ENCODE measurements at regions not wholly inside any gene's neighbourhood (a gene's known extent, or its start where the extent isn't known, plus 50 kb on each side); places are given as distances from the start of the nearest gene placed in this dataset.

DNA sequence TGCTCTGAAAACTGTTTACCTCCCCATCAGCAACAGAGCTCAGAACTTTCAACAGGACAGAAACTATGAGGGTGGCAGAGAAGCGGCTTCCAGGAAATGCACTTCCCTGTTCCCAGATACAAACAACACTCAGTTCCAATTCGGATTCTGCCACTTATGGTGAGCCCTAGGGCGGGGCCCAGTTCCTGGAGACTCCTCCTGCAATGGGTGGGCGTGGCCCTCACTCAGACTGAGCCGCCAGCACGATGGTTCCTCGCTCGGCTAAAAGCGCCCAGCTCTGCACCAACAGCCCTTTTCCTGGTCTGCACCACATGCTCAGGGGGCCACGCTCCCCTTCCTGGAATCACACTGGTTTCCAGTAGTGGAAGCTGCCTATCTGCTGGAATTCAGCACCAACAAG, 314.1 kb downstream of the CTTN start:
- no peak for DNase-seq

DNA sequence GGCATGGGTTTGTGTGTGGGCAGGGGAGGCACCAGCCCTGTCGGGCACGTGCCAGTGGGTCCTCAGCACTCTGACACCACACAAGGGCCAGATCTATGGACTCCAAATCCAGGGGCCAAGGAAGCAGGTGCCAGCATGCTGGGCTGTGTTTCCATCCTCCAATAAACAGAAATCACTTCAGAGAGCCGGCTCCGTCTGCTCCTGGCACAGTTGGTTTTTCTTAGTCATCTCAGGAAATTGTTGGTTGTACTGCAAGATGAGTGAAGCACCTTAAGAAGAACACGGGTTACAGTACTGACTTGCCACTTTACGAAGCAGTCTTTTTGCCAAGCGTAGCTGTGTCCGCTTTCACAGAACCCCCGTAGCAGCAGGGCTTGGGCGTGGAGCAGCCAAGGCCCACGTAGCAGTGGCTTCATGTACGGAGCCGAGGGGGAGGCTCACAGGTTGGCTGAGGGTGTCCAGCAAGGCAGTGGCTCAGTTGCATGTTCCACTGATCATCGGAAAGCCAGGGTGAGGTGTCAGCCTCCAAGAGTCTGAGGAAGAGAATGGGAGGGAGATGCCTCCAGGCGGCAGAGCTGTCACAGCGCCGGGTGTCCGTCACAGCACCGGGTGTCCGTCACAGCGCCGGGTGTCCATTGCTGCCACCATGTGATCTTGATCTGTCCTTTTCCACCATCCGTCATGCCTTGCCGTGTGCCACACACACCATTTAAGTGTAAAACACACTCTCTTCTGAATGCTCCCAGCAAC, 314.9 kb downstream of the CTTN start:
- no peak for DNase-seq

DNA sequence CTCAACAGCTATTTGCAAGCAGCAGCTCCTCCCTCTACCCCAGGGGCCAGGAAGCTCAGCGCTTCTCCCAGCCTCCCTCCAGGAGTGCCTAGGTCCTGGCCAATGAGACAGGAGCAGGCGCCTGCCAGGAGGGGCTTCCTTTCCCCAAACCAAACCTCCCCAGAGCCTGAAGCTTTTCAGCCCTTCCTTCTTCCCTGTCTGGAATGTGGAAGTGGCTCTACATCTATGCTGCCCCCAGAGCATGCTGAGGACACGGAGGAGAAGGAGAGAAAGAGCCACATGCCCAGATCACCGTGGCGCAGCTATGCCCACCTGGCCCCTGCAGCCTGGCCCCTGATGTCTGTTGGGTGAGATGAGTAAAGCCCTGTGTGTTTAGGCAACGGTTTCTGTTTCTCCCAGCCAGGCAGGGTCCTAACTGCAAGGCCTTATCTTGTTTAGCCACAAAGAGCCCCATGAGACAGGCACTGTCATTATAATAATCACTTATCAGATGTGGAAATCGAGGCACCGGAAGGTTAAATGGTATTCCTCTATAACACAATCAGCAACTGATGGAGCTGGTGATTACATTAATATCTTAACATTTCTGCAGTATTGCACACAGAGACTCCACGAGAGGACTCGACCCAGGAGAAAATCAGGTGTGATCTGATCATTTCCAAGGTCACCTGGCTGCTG, 315.8 kb downstream of the CTTN start:
- DNase-seq = no peak

DNA sequence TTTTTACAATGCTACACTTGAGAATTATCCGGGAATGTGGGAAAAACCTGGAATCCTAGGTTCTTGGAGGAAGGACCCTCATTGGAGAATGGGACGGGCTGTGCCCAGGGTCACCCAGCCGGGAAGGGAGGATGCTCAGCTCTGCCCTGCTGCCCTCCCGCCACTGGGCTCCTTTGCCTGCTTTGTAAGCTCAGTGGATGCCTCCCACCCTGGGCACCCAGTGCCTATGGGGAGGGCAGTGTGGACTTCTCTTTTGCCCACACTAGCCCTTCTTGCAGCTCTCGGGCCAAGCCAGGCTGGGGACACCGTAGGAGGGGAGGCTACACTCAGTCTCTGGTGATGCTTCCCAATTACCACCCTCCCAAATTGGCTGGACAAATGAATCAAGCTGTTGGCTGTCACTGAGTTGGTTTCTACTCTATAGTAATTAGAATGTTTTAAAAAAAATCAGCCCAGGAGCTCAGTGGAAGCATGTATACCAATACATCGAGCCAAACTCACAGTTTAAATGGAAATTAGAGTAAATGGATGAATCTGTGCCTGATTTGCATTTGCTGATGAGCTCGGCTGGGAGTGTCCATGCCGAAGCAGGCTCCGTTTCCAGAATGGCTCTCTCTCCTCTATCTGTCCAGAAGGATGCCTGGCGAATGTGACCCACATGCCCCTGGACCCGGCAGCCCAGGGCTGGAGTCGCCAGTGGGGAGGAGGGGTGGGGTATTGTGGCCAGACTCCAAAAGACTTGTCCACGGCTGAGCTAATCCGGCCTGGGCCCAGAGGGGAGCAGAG, 317.0 kb downstream of the CTTN start:
- no peak for DNase-seq

- no peak for DNase-seq
Observed at GRCh38 chr11:70716216-70716615, 317.9 kb downstream of the CTTN start.

- no peak for DNase-seq
Observed at GRCh38 chr11:70716986-70717775, 318.9 kb downstream of the CTTN start.

GRCh38 chr11:70717936-70718595, 319.7 kb downstream of the CTTN start:
- DNase-seq = peak; percentile 5

DNA sequence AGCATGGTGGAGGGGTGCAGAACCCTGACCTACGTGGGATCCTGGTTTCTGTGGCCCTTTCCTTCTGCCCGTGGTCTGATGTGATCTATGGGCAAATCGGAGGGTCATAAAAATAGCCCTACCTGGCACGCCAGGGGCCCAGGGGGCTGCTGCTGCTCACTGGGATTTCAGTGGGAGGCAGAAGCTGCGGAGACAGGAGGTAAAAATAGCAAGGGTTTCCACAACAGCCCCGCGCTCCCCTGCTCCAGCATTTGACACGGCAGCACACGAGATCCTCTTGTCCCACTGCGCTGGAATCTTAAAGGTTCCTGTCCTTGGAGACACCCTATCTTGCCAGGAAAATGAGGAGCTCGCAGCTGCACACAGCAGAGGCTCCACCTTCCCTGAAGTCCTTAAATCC, 321.2 kb downstream of the CTTN start:
- no peak for DNase-seq

DNA sequence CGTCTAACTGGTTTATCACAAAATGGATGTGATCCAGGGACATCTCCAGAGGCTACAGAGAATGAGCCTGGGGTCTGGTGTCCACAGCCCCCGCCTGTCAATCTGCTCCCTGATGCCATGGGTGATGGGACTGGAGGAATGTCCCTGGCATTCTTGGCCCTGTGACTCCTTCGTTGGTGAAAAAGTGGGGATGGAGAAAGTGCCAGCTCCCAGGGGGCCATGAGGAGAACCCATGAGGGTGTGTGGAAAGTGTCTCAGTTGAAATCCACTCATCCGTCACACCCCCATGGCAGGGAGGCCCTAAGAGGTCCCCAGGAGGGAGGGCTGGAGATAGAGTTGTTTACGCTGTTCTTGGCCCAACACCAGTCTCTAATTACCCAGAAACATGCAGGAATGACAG, 322.0 kb downstream of the CTTN start:
- DNase-seq = no peak

- DNase-seq = no peak
Observed at GRCh38 chr11:70721006-70721405, 322.7 kb downstream of the CTTN start.

DNA sequence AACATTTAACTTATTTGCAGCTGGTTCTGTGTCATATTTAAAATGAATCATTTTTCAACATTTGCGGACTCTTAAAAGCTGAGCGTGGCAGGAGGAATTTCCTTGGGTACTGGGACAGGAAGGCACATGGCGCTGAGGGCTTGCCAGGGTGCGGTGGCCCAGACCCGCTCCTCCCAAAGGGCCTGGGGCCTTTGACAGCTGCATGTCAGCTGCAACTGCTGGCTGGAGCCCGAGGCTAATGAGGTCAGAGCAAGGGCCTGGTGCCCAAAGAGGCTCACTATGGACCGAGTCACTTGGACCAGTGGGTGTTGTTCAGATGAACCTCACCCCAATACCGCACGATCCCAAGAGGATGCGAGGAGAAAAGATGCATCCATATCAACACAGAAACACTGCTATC, 326.9 kb downstream of the CTTN start:
- no peak for DNase-seq

DNA sequence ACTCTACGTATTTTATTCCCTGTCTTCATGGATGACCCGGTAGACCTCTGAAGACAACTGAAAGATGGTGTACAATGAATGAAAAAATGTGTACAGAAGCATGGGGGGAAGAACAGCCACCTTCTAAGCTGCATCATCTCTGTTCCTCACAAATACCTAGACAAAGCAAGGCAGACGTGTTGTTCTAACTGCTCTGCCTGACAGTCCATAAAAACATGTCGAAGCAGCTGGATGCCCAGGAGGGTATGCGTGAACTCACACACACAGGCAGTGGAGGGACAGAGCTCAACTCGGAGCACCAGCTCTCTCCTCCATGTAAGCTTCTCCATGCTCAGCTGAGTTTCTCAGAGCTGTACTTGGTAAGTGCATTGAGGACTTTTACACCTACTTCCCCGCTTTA, 327.4 kb downstream of the CTTN start:
- no peak for DNase-seq

DNA sequence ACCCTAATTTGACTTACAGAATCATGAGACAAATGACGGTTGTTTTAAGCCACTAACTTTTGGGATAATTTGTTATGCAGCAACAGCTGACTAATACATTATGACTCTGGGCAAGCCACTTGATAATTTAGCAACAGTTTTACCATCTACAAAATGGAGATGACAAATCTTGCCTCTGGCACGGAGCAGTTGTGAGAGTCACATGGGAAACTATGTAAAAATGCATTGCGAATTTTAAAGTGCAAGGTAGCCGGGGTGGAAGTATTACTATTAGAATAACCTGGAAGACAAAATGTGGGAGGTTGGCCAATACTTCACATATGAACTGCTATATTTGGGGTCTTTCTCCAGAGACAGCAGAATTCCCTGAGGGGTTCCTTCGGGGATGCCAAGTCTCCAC, 328.7 kb downstream of the CTTN start:
- DNase-seq = no peak

DNA sequence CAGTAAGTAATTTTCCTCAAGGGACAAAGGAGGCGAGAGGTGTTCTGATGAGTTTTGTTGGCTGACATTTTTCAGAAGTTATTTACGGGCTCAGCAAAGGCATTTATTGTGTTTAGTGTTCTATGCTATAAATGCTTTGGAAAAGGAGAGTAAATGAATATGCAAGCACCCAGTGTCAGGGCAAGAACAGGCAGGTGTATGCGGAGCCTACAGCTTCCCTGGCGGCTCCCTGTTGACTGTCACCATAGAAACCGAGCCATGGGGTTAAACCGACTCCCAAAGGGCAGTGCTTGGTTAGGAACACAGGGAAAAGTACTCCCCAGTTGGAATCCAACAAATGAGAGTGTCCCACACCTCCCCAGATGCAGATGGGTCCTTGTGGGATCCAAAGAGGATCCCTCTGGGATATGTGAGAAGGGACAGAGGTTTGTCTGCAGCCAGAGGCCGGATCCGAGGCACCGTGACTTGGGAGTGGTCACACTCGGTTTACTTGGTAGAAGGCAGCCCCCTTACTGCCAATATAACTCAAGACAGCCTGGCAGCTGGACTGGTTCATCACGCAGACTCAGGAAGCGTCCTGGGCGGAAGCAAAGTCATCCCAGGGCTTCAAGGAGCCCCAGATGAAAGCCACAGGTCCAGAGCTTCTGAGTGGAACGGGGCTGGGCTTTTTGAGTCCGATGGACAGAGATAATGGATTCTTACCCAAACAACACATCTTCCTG, 329.7 kb downstream of the CTTN start:
- no peak for DNase-seq

DNA sequence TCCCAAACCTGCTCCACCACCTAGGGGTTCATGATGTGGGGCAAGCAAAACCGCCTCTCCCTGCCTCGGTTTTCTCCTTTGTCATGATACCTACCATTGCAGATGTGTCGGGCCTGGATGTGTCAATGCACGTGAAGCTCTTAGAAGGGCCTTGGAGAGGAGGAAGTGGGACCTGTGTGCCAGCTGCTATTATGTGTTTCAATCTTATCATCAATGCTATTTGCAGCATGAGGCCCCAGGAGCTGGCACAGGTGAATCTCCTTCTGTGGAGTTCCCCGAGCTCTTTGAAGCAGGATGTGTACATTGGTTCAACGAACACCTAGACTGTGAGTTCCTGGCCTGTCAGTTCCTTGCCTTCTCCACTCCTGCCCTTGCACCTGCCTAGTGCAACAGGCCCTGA, 331.6 kb downstream of the CTTN start:
- DNase-seq = no peak

DNA sequence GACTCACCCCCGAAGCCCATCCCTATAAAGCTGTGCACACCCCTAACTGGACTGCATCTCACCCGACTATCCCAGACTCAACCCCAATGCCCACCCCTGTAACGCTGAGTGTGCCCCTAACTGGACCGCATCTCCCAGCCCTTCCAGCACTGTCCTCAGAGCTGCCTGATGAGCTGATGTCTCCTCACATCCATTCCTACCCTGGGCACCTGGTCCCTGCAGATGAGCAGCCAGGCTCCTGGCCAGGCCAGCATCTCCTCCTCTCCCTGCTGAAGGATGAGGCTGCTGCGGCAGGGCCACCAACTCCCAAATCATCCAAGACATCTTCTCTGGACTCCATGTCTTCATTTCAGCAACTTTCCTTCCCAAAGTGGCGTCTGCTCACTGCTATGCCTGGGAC, 332.1 kb downstream of the CTTN start:
- no peak for DNase-seq

DNA sequence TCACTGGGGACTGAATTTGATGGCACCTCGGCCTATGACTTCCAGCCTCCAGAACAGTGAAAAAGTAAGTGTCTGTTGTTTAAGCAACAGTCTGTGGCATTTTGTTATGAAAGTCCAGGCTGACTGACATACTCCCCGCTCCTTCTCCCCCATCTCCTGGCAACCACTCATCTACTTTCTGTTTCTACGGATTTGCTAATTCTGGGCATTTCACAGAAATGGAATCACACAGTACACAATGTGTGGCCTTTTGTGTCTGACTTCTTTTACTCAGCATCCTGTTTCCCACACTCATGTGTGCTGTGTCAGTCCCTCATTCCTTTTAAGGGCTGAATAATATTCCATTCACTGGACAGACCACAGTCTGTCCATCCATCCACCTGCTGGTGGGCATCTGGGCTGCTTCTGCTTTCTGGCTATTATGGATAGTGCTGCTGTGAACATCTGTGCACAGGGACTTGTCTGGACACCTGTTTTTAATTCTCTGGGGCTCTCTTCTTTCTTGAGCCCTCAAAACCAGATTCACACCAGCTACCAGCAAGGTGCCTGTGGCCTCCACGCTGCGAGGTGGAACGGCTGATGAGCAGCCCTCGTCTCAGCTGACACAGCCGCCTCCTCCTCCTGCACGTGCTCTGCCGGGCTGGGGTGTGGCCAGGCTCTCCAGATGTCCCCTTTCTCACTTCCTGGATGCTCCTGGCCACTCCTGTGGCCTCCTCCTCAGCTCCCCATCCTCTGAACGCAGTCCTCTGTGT, 333.1 kb downstream of the CTTN start:
- DNase-seq = no peak

DNA sequence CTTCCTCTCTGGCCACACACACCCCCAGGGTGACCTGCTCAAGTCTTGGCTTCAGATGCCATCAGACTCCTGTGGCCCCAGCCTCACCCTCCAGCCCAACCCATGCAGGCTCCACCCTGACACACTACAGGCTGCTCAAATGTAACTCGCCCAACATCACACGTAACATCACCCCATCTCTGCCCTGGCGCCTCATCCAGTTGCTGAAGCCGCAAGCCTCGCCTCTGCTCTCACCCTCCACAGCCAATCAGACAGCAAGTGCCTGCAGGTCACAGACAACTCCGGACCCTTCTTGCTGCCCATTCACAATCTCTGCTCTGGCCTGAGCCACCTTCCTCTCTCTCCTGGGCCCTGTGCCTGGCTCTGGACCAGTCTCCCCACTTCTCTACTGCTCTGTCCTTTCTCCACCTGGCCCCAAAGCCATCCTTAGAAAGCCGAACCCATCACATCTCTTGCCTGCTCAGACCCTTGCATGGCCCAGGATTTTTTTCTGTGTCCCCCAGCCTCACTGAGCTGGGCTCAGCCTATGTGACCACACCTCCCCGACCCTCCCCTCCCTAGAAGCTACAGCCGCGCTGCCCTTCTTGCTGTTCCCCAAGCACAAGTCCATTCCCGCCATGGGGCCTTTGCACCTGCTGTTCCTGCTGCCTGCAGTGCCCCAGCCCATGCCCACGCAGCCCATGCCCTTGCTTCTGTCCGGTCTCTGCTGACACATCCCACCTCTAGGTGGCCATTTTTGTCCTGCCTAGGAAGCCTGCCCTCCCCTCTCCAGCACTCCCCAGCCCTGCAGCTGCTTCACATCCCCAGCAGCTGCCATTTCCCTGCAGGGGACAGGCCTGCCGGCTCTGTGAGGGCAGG, 333.9 kb downstream of the CTTN start:
- no peak for DNase-seq

DNA sequence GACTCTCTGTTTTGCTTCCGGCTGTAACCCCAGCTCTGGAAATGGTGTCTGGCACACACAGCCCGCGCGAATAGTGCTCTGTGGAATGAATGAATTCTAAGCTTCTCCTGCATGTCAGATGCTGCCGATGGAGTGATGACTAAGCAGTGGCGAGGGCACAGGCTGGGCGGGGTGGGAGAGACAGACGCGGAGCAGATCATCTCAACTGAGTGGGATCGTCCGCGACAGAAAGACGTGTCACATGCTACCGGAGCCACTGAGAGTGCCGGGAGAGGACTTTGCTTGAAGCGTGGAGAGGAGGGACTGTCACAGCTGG, 334.5 kb downstream of the CTTN start:
- DNase-seq = no peak
